K562 (cell line): ENCODE measurements at regions not wholly inside any gene's neighbourhood (a gene's known extent, or its start where the extent isn't known, plus 50 kb on each side); places are given as distances from the start of the nearest gene placed in this dataset.

Source experiments
- ATAC-seq: fragments of 200-7000 bp; cut with Tn5 transposase; 3 replicates; pipeline ENCODE4 v1.9.1; 2020; ENCODE audit warnings: moderate library complexity
- BruUV-seq: library from RNA; stranded (reverse); fragments of 400-500 nt; replicated peaks from 2 replicates; lab custom pipeline; 2021; lab: Mats Ljungman, UMichigan
- CTCF ChIA-PET: fragments of 300-600 bp; formaldehyde crosslinking; extraction: SDS; loops from one replicate; lab custom pipeline; 2021; ENCODE audit warnings: low intra/inter-chr PET ratio; lab: Yijun Ruan, JAX
- POLR2A ChIA-PET: fragments of 300-600, 350-650 bp; sonication (Branson Sonifier 250); formaldehyde crosslinking; extraction: SDS; loops from one replicate; lab custom pipeline; 2021; ENCODE audit warnings: antibody characterized with exemption, inconsistent platforms; lab: Yijun Ruan, JAX
- DNase-seq, 4 experiments: peaks; one replicate each; pipeline versions ENCODE4 v3.0.0 to v3.0.0-alpha.2; 2011 to 2018; ENCODE audit warnings: low spot score in 3 of 4, mixed read lengths in 3 of 4; ENCODE audit errors: extremely low read depth in 1 of 4
- FAIRE-seq: peaks from 2 replicates; lab custom pipeline; 2011; peaks lifted over from hg19 to GRCh38; lab: Jason Lieb, UNC
- H2AFZ ChIP-seq: 2 replicates; pipeline ENCODE4 v1.6.0; 2011; ENCODE audit warnings: low read depth, low read length, control low read depth, inconsistent platforms
- H3K27ac ChIP-seq: fragments of 200-600 bp; 3 replicates; pipeline ENCODE4 v1.8.0; 2011; ENCODE audit warnings: low read depth, mild to moderate bottlenecking, control low read depth, inconsistent platforms, low read length, moderate library complexity, mixed read lengths; ENCODE audit errors: extremely low read depth
- H3K27me3 ChIP-seq, 2 experiments: fragments of 300-600 bp in 1 of 2; 2 replicates in 1 of 2; 3 replicates in 1 of 2; pipeline versions ENCODE4 v1.6.0 to v1.8.0; 2011; ENCODE audit warnings: inconsistent platforms in 2 of 2, low read length in 2 of 2, mild to moderate bottlenecking in 1 of 2, mixed read lengths in 1 of 2, moderate library complexity in 1 of 2; ENCODE audit not compliant: control insufficient read depth in 2 of 2, insufficient read depth in 2 of 2
- H3K36me3 ChIP-seq: fragments of 300-600 bp; 3 replicates; pipeline ENCODE4 v1.8.0; 2011; ENCODE audit warnings: mild to moderate bottlenecking, low read length, inconsistent platforms; ENCODE audit not compliant: control insufficient read depth, insufficient read depth
- H3K4me1 ChIP-seq, 2 experiments: fragments of 200-600 bp in 1 of 2; replicated peaks in 1 of 2; 2 replicates in 1 of 2; 3 replicates in 1 of 2; pipeline versions ENCODE4 v1.5.1 to v1.8.0; 2011; ENCODE audit warnings: inconsistent platforms in 2 of 2, low read length in 2 of 2, mild to moderate bottlenecking in 1 of 2, mixed read lengths in 1 of 2, moderate library complexity in 1 of 2; ENCODE audit not compliant: control insufficient read depth in 2 of 2, insufficient read depth in 2 of 2
- H3K4me2 ChIP-seq: 2 replicates; pipeline ENCODE4 v1.6.1; 2011; ENCODE audit warnings: low read length, control low read depth, inconsistent platforms, mixed read lengths; ENCODE audit not compliant: insufficient read depth
- H3K4me3 ChIP-seq: fragments of 200-600 bp; sonication (generic), shearing (Covaris generic); 2 replicates; pipeline ENCODE4 v1.5.1; 2016; ENCODE audit warnings: control low read depth, inconsistent platforms
- H3K79me2 ChIP-seq: fragments of 200-600 bp; 3 replicates; pipeline ENCODE4 v1.8.0; 2011; ENCODE audit warnings: low read length, inconsistent platforms; ENCODE audit not compliant: control insufficient read depth, insufficient read depth
- H3K9ac ChIP-seq, 2 experiments: 2 replicates each; pipeline versions ENCODE4 v1.6.0 to v1.6.1; 2011; ENCODE audit warnings: low read depth in 2 of 2, low read length in 2 of 2, control low read depth in 1 of 2, inconsistent platforms in 1 of 2, mild to moderate bottlenecking in 1 of 2, mixed read lengths in 1 of 2; ENCODE audit not compliant: insufficient read depth in 1 of 2
- H3K9me1 ChIP-seq: one replicate; pipeline ENCODE4 v1.6.0; 2011; ENCODE audit warnings: inconsistent platforms, mild to moderate bottlenecking, low read length, moderate library complexity; ENCODE audit not compliant: control insufficient read depth, insufficient read depth
- H3K9me3 ChIP-seq: replicated peaks from 2 replicates; pipeline ENCODE4 v1.5.1; 2011; ENCODE audit warnings: low read depth, low read length, inconsistent platforms; ENCODE audit not compliant: control insufficient read depth, insufficient read depth
- H4K20me1 ChIP-seq: replicated peaks from 2 replicates; pipeline ENCODE4 v1.6.1; 2011; ENCODE audit warnings: low read length, inconsistent platforms, mixed read lengths; ENCODE audit not compliant: control insufficient read depth, insufficient read depth
- ATF2 ChIP-seq: sonication (generic); formaldehyde crosslinking; IDR thresholded peaks from 2 replicates; pipeline ENCODE4 v1.8.1; 2022; ENCODE audit warnings: missing genetic modification reagents
- ATF3 ChIP-seq, 2 experiments: fragments of 450-650 bp in 1 of 2; sonication (generic) in 1 of 2; formaldehyde crosslinking in 1 of 2; IDR thresholded peaks in 1 of 2; conservative IDR thresholded peaks in 1 of 2; 2 replicates each; pipeline versions ENCODE4 v1.6.1 to v1.8.1; 2016 to 2023; ENCODE audit warnings: mild to moderate bottlenecking in 2 of 2, moderate library complexity in 2 of 2, inconsistent platforms in 1 of 2, missing genetic modification reagents in 1 of 2
- CREBBP ChIP-seq: IDR thresholded peaks from one replicate; pipeline ENCODE4 v1.6.1; 2012; ENCODE audit warnings: low read depth, mild to moderate bottlenecking, control low read depth, inconsistent platforms, low read length
- ELK3 ChIP-seq: fragments of 450-650 bp; formaldehyde crosslinking; IDR thresholded peaks from 2 replicates; pipeline ENCODE4 v1.4.0; 2020; ENCODE audit warnings: mild to moderate bottlenecking
- EZH2 ChIP-seq: IDR thresholded peaks from 2 replicates; pipeline ENCODE4 v1.6.1; 2012; ENCODE audit warnings: low read depth, mild to moderate bottlenecking, inconsistent platforms, low read length, borderline replicate concordance
- GATAD2A ChIP-seq: fragments of 450-650 bp; IDR thresholded peaks from 2 replicates; pipeline ENCODE4 v1.6.1; 2017
- ILK ChIP-seq: fragments of 450-650 bp; IDR thresholded peaks from 2 replicates; pipeline ENCODE4 v1.6.1; 2016; ENCODE audit warnings: missing genetic modification characterization, low read depth, mild to moderate bottlenecking, missing compliant biosample characterization, moderate library complexity, borderline replicate concordance
- IRF9 ChIP-seq: fragments of 450-650 bp; IDR thresholded peaks from 2 replicates; pipeline ENCODE4 v1.6.1; 2016; ENCODE audit warnings: missing biosample characterization, missing genetic modification characterization
- PTTG1 ChIP-seq: fragments of 450-650 bp; IDR thresholded peaks from 2 replicates; pipeline ENCODE4 v1.6.1; 2016; ENCODE audit warnings: low read depth, mild to moderate bottlenecking, missing genetic modification characterization, missing compliant biosample characterization
- RCOR1 ChIP-seq, 2 experiments: IDR thresholded peaks; 2 replicates each; pipeline ENCODE4 v1.6.1; 2012; ENCODE audit warnings: low read depth in 2 of 2, low read length in 2 of 2, borderline replicate concordance in 1 of 2, improper control_type of control experiment in 1 of 2
- SAP30 ChIP-seq: fragments of 200-600 bp; sonication (generic); IDR thresholded peaks from 2 replicates; pipeline ENCODE4 v1.6.1; 2012; ENCODE audit warnings: borderline replicate concordance, low read depth, mild to moderate bottlenecking, moderate library complexity, low read length, control low read depth, inconsistent platforms; ENCODE audit not compliant: insufficient read depth, poor library complexity, severe bottlenecking
- SMARCB1 ChIP-seq: IDR thresholded peaks from 2 replicates; pipeline ENCODE4 v1.6.1; 2011; ENCODE audit warnings: improper control_type of control experiment, low read depth; ENCODE audit not compliant: insufficient read length
- TOE1 ChIP-seq, 2 experiments: fragments of 450-650 bp in 1 of 2; sonication (generic) in 1 of 2; formaldehyde crosslinking in 1 of 2; IDR thresholded peaks; 2 replicates each; pipeline versions ENCODE4 v1.7.1 to v1.8.0; 2016 to 2022; ENCODE audit warnings: borderline replicate concordance in 2 of 2, mild to moderate bottlenecking in 2 of 2, antibody characterized with exemption in 1 of 2, inconsistent platforms in 1 of 2, low read depth in 1 of 2, missing genetic modification reagents in 1 of 2, moderate library complexity in 1 of 2
- ZBTB9 ChIP-seq: fragments of 450-650 bp; formaldehyde crosslinking; IDR thresholded peaks from 2 replicates; pipeline ENCODE4 v1.4.0; 2020; ENCODE audit warnings: mild to moderate bottlenecking, moderate library complexity
- WGBS: fragments of 100-300 bp; shearing (Covaris generic); methylation state at CpG from one replicate; pipeline ENCODE4 v1.1.6; 2016; ENCODE audit warnings: low coverage, mixed read lengths; ENCODE audit not compliant: insufficient coverage; ENCODE audit errors: missing lambda C conversion rate; 5-methylcytosine and 5-hydroxymethylcytosine counted together
- in situ Hi-C: fragments of 300-500 bp; cut with MboI; formaldehyde crosslinking; loops from 4 replicates; pipeline ENCODE4 v1.15.0; 2018; ENCODE audit warnings: inconsistent platforms, mixed read lengths
- intact Hi-C: fragments of 100-400 bp; cut with micrococcal nuclease; formaldehyde crosslinking; loops from 2 replicates; pipeline ENCODE4 v1.14.2; 2022

- TF ChIP-seq CREBBP, result no peak
These were observed 227.6 kb upstream of the HNRNPA3 start (continued) for GRCh38 chr2:176984987-176985386.

- H3K4me3 ChIP-seq, result no peak overlapping the region
- H3K36me3 ChIP-seq, result no peaks in the 10 kb centered on the region
- H4K20me1 ChIP-seq, result no peaks in the 10 kb centered on the region
- H3K9me1 ChIP-seq, result no peaks in the 10 kb centered on the region
- no peak for DNase-seq
- ChIA-PET POLR2A (no interaction called here), CTCF (no interaction called here)
- 0% methylated on average over 2 of the region's 2 CpGs for WGBS
- intact Hi-C loops, result no loop called here
- H3K4me1 ChIP-seq, result no peaks in the 10 kb centered on the region
- H3K27ac ChIP-seq, result no peak overlapping the region
- no peak overlapping the region for H3K4me2 ChIP-seq
- in situ Hi-C loops, result no loop called here
- 0 out of 5 replicates have a peak, but pooled peaks cover 0 to 3% of the 10 kb centered on the region in 2 experiments for H3K27me3 ChIP-seq
- no peaks in the 10 kb centered on the region for H3K79me2 ChIP-seq
- H2AFZ ChIP-seq, result no peak overlapping the region
- no peak for ATAC-seq
- no TSS peak for BruUV-seq
- H3K9me3 ChIP-seq, result no peaks in the 10 kb centered on the region
- no peak for FAIRE-seq
- no peak overlapping the region for H3K9ac ChIP-seq
- TF ChIP-seq PTTG1 (tag), result no peak
- no peak for TF ChIP-seq ATF2 (CRISPR knock-in tag)
- TF ChIP-seq ILK (tag), result no peak
- TF ChIP-seq SAP30, result no peak
- no peak for TF ChIP-seq ELK3 (CRISPR knock-in tag)
- TF ChIP-seq RCOR1 (IDR thresholded peaks at IDR 0.05; ENCODE audit: borderline replicate concordance in 1 of 2, low read depth in 2 of 2, low read length in 2 of 2), result no peak
- no peak for TF ChIP-seq ZBTB9 (CRISPR knock-in tag)
- TF ChIP-seq SMARCB1, result no peak
- no peak for TF ChIP-seq ATF3 (IDR thresholded peaks at IDR 0.05)
- no peak for TF ChIP-seq ATF3 (CRISPR knock-in tag; conservative IDR thresholded peaks at IDR 0.05)
- TF ChIP-seq TOE1 (IDR thresholded peaks at IDR 0.05; ENCODE audit: borderline replicate concordance), result no peak
- no peak for TF ChIP-seq TOE1 (CRISPR knock-in tag; IDR thresholded peaks at IDR 0.05; ENCODE audit: borderline replicate concordance, low read depth)
- no peak for TF ChIP-seq EZH2
- TF ChIP-seq IRF9 (tag), result no peak
- no peak for TF ChIP-seq GATAD2A
These were observed 226.7 kb upstream of the HNRNPA3 start for GRCh38 chr2:176985871-176986270.
